ENCODE measurements at regions not wholly inside any gene's neighbourhood (a gene's known extent, or its start where the extent isn't known, plus 50 kb on each side); places are given as distances from the start of the nearest gene placed in this dataset.

DNA sequence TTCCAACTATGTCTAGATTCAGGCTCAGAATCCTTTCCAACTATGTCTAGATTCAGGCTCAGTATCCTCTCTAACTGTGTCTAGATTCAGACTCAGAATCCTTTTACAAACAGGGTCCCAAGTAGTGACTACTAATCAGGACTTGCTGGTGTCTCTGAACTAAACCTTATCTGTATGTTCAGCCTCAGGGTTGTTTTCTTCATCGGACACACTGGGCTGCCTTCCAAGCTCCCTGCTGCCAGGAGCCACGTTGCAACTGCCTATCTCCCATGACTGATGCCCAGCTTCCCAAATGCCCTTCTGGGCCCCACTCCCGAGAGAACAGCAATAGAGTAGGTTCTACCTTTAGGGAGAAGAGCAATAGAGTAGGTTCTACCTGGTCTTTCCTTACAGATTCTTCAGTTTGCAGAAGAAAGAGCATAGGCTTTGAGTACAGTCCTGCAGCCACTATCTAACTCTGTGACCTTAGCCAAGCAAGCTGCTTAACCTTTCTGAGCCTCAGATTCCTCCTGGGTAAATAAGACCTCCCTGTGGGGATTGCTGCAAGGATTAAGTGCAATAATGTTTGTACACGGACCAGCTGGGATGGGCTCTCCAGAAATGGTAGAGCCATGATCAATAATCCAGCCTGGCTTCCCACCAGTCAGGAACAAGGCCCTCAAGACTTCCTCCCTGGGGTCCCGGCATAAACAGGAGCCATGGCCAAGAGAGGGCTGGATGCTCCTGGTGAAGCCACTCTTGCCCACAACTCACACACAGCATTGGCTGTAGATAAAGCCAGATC lies 61.5 kb downstream of the ZIC5 start:
- TF ChIP-seq POLR2A (IDR thresholded peaks at IDR 0.05; ENCODE audit: low read depth, low read length): no peak
- no peak for TF ChIP-seq POLR2AphosphoS5 (IDR thresholded peaks at IDR 0.05; ENCODE audit: low read depth, low read length)
